Sigmoid colon (tissue), 4 donors: ENCODE measurements at regions not wholly inside any gene's neighbourhood (a gene's known extent, or its start where the extent isn't known, plus 50 kb on each side); places are given as distances from the start of the nearest gene placed in this dataset.

Source experiments
- EP300 ChIP-seq, 4 donors: sonication (generic); formaldehyde crosslinking; IDR thresholded peaks; one replicate each; pipeline ENCODE4 v1.6.1; 2017; ENCODE audit warnings: antibody characterized with exemption in 4 of 4
- TF ChIP-seq, protein P1 (sequence below), 4 experiments: fragments of 450-650 bp in 3 of 4; fragments of 200-600 bp in 1 of 4; IDR thresholded peaks; one replicate each; pipeline ENCODE4 v1.5.1; 2016 to 2019; ENCODE audit warnings: antibody characterized with exemption in 4 of 4, mild to moderate bottlenecking in 3 of 4, moderate library complexity in 2 of 4

DNA sequence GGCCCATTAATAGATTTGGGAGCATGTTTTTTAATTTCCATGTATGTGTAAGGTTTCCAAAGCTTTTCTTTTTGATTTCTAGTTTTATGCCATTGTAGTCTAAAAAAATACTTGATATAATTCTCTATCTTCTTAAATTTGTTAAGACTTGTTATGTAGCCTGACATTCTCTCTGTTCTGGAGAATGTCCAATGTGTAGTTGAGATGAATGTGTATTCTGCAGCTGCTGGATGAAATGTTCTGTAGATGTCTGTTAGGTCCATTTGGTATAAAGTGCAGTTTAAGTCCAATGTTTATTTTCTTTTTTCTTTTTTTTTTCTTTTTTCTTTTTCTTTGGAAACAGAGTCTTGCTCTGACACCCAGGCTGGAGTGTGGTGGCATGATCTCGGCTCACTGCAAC, 378.5 kb upstream of the MAD2L1 start:
- TF ChIP-seq, protein P1, sequence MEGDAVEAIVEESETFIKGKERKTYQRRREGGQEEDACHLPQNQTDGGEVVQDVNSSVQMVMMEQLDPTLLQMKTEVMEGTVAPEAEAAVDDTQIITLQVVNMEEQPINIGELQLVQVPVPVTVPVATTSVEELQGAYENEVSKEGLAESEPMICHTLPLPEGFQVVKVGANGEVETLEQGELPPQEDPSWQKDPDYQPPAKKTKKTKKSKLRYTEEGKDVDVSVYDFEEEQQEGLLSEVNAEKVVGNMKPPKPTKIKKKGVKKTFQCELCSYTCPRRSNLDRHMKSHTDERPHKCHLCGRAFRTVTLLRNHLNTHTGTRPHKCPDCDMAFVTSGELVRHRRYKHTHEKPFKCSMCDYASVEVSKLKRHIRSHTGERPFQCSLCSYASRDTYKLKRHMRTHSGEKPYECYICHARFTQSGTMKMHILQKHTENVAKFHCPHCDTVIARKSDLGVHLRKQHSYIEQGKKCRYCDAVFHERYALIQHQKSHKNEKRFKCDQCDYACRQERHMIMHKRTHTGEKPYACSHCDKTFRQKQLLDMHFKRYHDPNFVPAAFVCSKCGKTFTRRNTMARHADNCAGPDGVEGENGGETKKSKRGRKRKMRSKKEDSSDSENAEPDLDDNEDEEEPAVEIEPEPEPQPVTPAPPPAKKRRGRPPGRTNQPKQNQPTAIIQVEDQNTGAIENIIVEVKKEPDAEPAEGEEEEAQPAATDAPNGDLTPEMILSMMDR (IDR thresholded peaks at IDR 0.05) = no peak
- no peak for TF ChIP-seq EP300 (IDR thresholded peaks at IDR 0.05)
